A549 (cell line): ENCODE measurements at regions not wholly inside any gene's neighbourhood (a gene's known extent, or its start where the extent isn't known, plus 50 kb on each side); places are given as distances from the start of the nearest gene placed in this dataset.

Experiments
- ATAC-seq, 2 experiments: fragments of 200-7000 bp in 1 of 2; fragments of >200 bp in 1 of 2; cut with Nextera tagmentation in 1 of 2; cut with Tn5 transposase in 1 of 2; 3 replicates each; pipeline versions ENCODE4 v1.8.0 to v1.9.1; 2018 to 2020; ENCODE audit warnings: mild to moderate bottlenecking in 1 of 2, moderate library complexity in 1 of 2
- CTCF ChIA-PET: fragments of 300-600 bp; sonication (Branson Sonifier 250); formaldehyde crosslinking; extraction: SDS; loops from one replicate; lab custom pipeline; 2021; ENCODE audit warnings: antibody characterized with exemption, inconsistent platforms; lab: Yijun Ruan, JAX
- POLR2A ChIA-PET: fragments of 350-600 bp; formaldehyde crosslinking; extraction: SDS; loops from one replicate; lab custom pipeline; 2021; ENCODE audit warnings: antibody characterized with exemption, inconsistent platforms; lab: Yijun Ruan, JAX
- DNase-seq, 2 experiments: peaks; one replicate each; pipeline versions ENCODE4 v3.0.0 to v3.0.0-alpha.2; 2011 to 2016; ENCODE audit warnings: low read depth in 1 of 2, low spot score in 1 of 2
- FAIRE-seq: peaks from 2 replicates; lab custom pipeline; 2011; peaks lifted over from hg19 to GRCh38; lab: Jason Lieb, UNC
- H3K27ac ChIP-seq, 2 experiments: fragments of >200 bp; sonication (Bioruptor Twin); formaldehyde crosslinking; 3 replicates each; pipeline ENCODE4 v1.5.1; 2016 to 2017
- H3K4me1 ChIP-seq: fragments of >200 bp; sonication (Bioruptor Twin); formaldehyde crosslinking; 3 replicates; pipeline ENCODE4 v1.6.1; 2016
- H3K4me2 ChIP-seq: fragments of >200 bp; sonication (Bioruptor Twin); formaldehyde crosslinking; 3 replicates; pipeline ENCODE4 v1.6.1; 2016
- H3K4me3 ChIP-seq: fragments of >200 bp; sonication (Bioruptor Twin); formaldehyde crosslinking; 3 replicates; pipeline ENCODE4 v1.5.1; 2016
- H3K9me3 ChIP-seq: fragments of >200 bp; sonication (Bioruptor Twin); formaldehyde crosslinking; 3 replicates; pipeline ENCODE4 v1.6.1; 2016
- BHLHE40 ChIP-seq: IDR thresholded peaks from 2 replicates; pipeline ENCODE4 v1.6.1; 2012; ENCODE audit warnings: low read depth, low read length, inconsistent platforms
- CBX2 ChIP-seq: fragments of 200-600 bp; sonication (generic); IDR thresholded peaks from 2 replicates; pipeline ENCODE4 v1.6.1; 2016; ENCODE audit warnings: low read depth, mild to moderate bottlenecking, borderline replicate concordance
- CHD4 ChIP-seq: fragments of 200-600 bp; sonication (generic); IDR thresholded peaks from 2 replicates; pipeline ENCODE4 v1.6.1; 2016; ENCODE audit warnings: antibody characterized with exemption, mild to moderate bottlenecking, borderline replicate concordance
- CTCF ChIP-seq: fragments of >200 bp; sonication (Bioruptor Twin); formaldehyde crosslinking; IDR thresholded peaks from 3 replicates; pipeline ENCODE4 v1.5.1; 2016
- EHF ChIP-seq: fragments of 250-450 bp; sonication (Bioruptor Pico); IDR thresholded peaks from 2 replicates; pipeline ENCODE4 v1.5.0; 2020; ENCODE audit warnings: mild to moderate bottlenecking
- EHMT2 ChIP-seq: fragments of 200-600 bp; sonication (generic); IDR thresholded peaks from 2 replicates; pipeline ENCODE4 v1.6.1; 2016; ENCODE audit warnings: antibody characterized with exemption, low read depth, mild to moderate bottlenecking, moderate library complexity
- EP300 ChIP-seq, 2 experiments: fragments of >200 bp; sonication (Bioruptor Twin); formaldehyde crosslinking; IDR thresholded peaks; 2 replicates in 1 of 2; 3 replicates in 1 of 2; pipeline ENCODE4 v1.6.1; 2016 to 2017
- ESRRA ChIP-seq: fragments of 150-350 bp; IDR thresholded peaks from 2 replicates; pipeline ENCODE4 v1.6.1; 2014; ENCODE audit warnings: mild to moderate bottlenecking, low read length, borderline replicate concordance
- FOSB ChIP-seq: fragments of 250-450 bp; sonication (Bioruptor Pico); IDR thresholded peaks from 2 replicates; pipeline ENCODE4 v1.5.0; 2020; ENCODE audit warnings: mild to moderate bottlenecking, moderate library complexity
- FOSL2 ChIP-seq, 2 experiments: fragments of 450-650 bp in 1 of 2; fragments of >200 bp in 1 of 2; sonication (Bioruptor Twin) in 1 of 2; formaldehyde crosslinking; IDR thresholded peaks; 2 replicates each; pipeline versions ENCODE4 v1.5.0 to v1.6.1; 2016 to 2020; ENCODE audit warnings: mild to moderate bottlenecking in 1 of 2, moderate library complexity in 1 of 2
- GATA3 ChIP-seq: IDR thresholded peaks from 2 replicates; pipeline ENCODE4 v1.6.1; 2012; ENCODE audit warnings: borderline replicate concordance
- HEYL ChIP-seq: fragments of 250-450 bp; sonication (Bioruptor Pico); IDR thresholded peaks from 2 replicates; pipeline ENCODE4 v1.8.0; 2021; ENCODE audit warnings: mild to moderate bottlenecking, moderate library complexity
- HOXB13 ChIP-seq: fragments of 250-450 bp; sonication (Bioruptor Pico); IDR thresholded peaks from 2 replicates; pipeline ENCODE4 v1.5.0; 2020; ENCODE audit warnings: low read depth, mild to moderate bottlenecking, moderate library complexity
- HOXB5 ChIP-seq: fragments of 250-450 bp; sonication (Bioruptor Pico); IDR thresholded peaks from 2 replicates; pipeline ENCODE4 v1.5.0; 2020; ENCODE audit warnings: mild to moderate bottlenecking, moderate library complexity
- KDM1A ChIP-seq: fragments of 200-600 bp; sonication (generic); IDR thresholded peaks from 2 replicates; pipeline ENCODE4 v1.6.1; 2016; ENCODE audit warnings: low read depth, mild to moderate bottlenecking
- MAFK ChIP-seq: fragments of 450-650 bp; IDR thresholded peaks from 2 replicates; pipeline ENCODE4 v1.6.1; 2014; ENCODE audit not compliant: partially characterized antibody
- NFE2L2 ChIP-seq: fragments of 150-350 bp; conservative IDR thresholded peaks from 2 replicates; pipeline ENCODE4 v1.6.1; 2014; ENCODE audit warnings: low read length
- PBX3 ChIP-seq: IDR thresholded peaks from 2 replicates; pipeline ENCODE4 v1.6.1; 2012
- PHF8 ChIP-seq: fragments of 200-600 bp; sonication (generic); IDR thresholded peaks from 2 replicates; pipeline ENCODE4 v1.6.1; 2016; ENCODE audit warnings: low read depth, mild to moderate bottlenecking, antibody characterized with exemption, moderate library complexity, borderline replicate concordance
- POLR2A ChIP-seq: IDR thresholded peaks from 2 replicates; pipeline ENCODE4 v1.6.1; 2012; ENCODE audit warnings: mild to moderate bottlenecking, low read length
- RARB ChIP-seq: fragments of 250-450 bp; sonication (Bioruptor Pico); IDR thresholded peaks from 2 replicates; pipeline ENCODE4 v1.8.0; 2021; ENCODE audit warnings: mild to moderate bottlenecking, moderate library complexity
- RCOR1 ChIP-seq: fragments of 150-350 bp; IDR thresholded peaks from 2 replicates; pipeline ENCODE4 v1.6.1; 2014; ENCODE audit warnings: antibody characterized with exemption, low read length, low read depth
- RFX5 ChIP-seq: fragments of 450-650 bp; IDR thresholded peaks from 2 replicates; pipeline ENCODE4 v1.7.1; 2014; ENCODE audit warnings: antibody characterized with exemption, mild to moderate bottlenecking, moderate library complexity
- SREBF2 ChIP-seq: fragments of 450-650 bp; IDR thresholded peaks from 2 replicates; pipeline ENCODE4 v1.6.1; 2014; ENCODE audit warnings: mild to moderate bottlenecking, moderate library complexity
- TP53 ChIP-seq: fragments of 250-450 bp; sonication (Bioruptor Pico); IDR thresholded peaks from 2 replicates; pipeline ENCODE4 v1.5.0; 2021; ENCODE audit warnings: mild to moderate bottlenecking, moderate library complexity
- ZC3H11A ChIP-seq: fragments of 450-650 bp; IDR thresholded peaks from 2 replicates; pipeline ENCODE4 v1.6.1; 2014; ENCODE audit warnings: antibody characterized with exemption, mild to moderate bottlenecking
- WGBS: methylation state at CpG from one replicate; pipeline ENCODE4 v1.1.6; 2017; ENCODE audit errors: missing lambda C conversion rate; 5-methylcytosine and 5-hydroxymethylcytosine counted together
- TF ChIP-seq, protein P1 (sequence below): fragments of 150-350 bp; IDR thresholded peaks from 2 replicates; pipeline ENCODE4 v1.6.1; 2014; ENCODE audit warnings: low read depth, mild to moderate bottlenecking, low read length

GRCh38 chr4:187451776-187452175, 543.8 kb upstream of the ZFP42 start:
- Histone ChIP-seq H3K27ac (no peak overlapping the region), H3K4me3 (no peak overlapping the region), H3K4me1 (no peaks in the 10 kb centered on the region), H3K9me3 (no peaks in the 10 kb centered on the region), H3K4me2 (no peak overlapping the region)
- FAIRE-seq (no peak), DNase-seq (no peak), ATAC-seq (no peak)
- CTCF ChIA-PET: no interaction called here
- WGBS: 75% methylated on average over 6 of the region's 8 CpGs
- TF ChIP-seq FOSB: no peak
- no peak for TF ChIP-seq RARB
- no peak for TF ChIP-seq HOXB13 (CRISPR knock-in tag)
- no peak for TF ChIP-seq EHF (CRISPR knock-in tag)
- no peak for TF ChIP-seq RCOR1
- no peak for TF ChIP-seq GATA3
- no peak for TF ChIP-seq HEYL (CRISPR knock-in tag)
- TF ChIP-seq HOXB5 (CRISPR knock-in tag): no peak
- TF ChIP-seq MAFK: no peak
- no peak for TF ChIP-seq CHD4
- no peak for TF ChIP-seq RFX5
- no peak for TF ChIP-seq EP300 (IDR thresholded peaks at IDR 0.05)
- no peak for TF ChIP-seq NFE2L2
- TF ChIP-seq, protein P1, sequence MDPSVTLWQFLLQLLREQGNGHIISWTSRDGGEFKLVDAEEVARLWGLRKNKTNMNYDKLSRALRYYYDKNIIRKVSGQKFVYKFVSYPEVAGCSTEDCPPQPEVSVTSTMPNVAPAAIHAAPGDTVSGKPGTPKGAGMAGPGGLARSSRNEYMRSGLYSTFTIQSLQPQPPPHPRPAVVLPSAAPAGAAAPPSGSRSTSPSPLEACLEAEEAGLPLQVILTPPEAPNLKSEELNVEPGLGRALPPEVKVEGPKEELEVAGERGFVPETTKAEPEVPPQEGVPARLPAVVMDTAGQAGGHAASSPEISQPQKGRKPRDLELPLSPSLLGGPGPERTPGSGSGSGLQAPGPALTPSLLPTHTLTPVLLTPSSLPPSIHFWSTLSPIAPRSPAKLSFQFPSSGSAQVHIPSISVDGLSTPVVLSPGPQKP: no peak
- POLR2A ChIA-PET: no interaction called here

GRCh38 chr4:187460016-187460415, 535.6 kb upstream of the ZFP42 start:
- no peak for TF ChIP-seq PBX3
- no peak for TF ChIP-seq RFX5
- TF ChIP-seq ZC3H11A: no peak
- no peak for TF ChIP-seq SREBF2
- no peak for TF ChIP-seq ESRRA
- TF ChIP-seq POLR2A: no peak
- TF ChIP-seq TP53 (CRISPR knock-in tag): no peak
- TF ChIP-seq EHF (CRISPR knock-in tag): no peak
- no peak for TF ChIP-seq PHF8
- no peak for TF ChIP-seq FOSL2 (IDR thresholded peaks at IDR 0.05)
- no peak for TF ChIP-seq FOSL2 (CRISPR knock-in tag; IDR thresholded peaks at IDR 0.05)
- no peak for TF ChIP-seq EHMT2
- TF ChIP-seq CTCF: no peak
- no peak for TF ChIP-seq HOXB5 (CRISPR knock-in tag)
- no peak for TF ChIP-seq BHLHE40
- TF ChIP-seq CBX2: no peak
- no peak for TF ChIP-seq KDM1A
- ATAC-seq (no peak), FAIRE-seq (no peak), DNase-seq (no peak)
- Histone ChIP-seq H3K9me3 (no peaks in the 10 kb centered on the region), H3K27ac (no peak overlapping the region), H3K4me1 (no peaks in the 10 kb centered on the region), H3K4me3 (no peak overlapping the region), H3K4me2 (no peak overlapping the region)
- ChIA-PET POLR2A (no interaction called here), CTCF (no interaction called here)
- WGBS: 57% methylated on average over 3 of the region's 3 CpGs
